HEK293T (cell line): ENCODE measurements at regions not wholly inside any gene's neighbourhood (a gene's known extent, or its start where the extent isn't known, plus 50 kb on each side); places are given as distances from the start of the nearest gene placed in this dataset.

Experiments
- ARNT ChIP-seq: fragments of 450-650 bp; IDR thresholded peaks from 2 replicates; pipeline ENCODE4 v1.6.1; 2017; ENCODE audit warnings: mild to moderate bottlenecking
- BHLHE40 ChIP-seq: fragments of 450-650 bp; IDR thresholded peaks from 2 replicates; pipeline ENCODE4 v1.6.1; 2016; ENCODE audit warnings: mild to moderate bottlenecking, moderate library complexity, borderline replicate concordance
- FOXK2 ChIP-seq: fragments of 450-650 bp; IDR thresholded peaks from 2 replicates; pipeline ENCODE4 v1.6.1; 2016; ENCODE audit warnings: mild to moderate bottlenecking
- FOXM1 ChIP-seq: fragments of 450-650 bp; IDR thresholded peaks from 2 replicates; pipeline ENCODE4 v1.6.1; 2017; ENCODE audit warnings: mild to moderate bottlenecking, borderline replicate concordance
- HDGF ChIP-seq: fragments of 450-650 bp; IDR thresholded peaks from 2 replicates; pipeline ENCODE4 v1.6.1; 2017; ENCODE audit warnings: antibody characterized with exemption, borderline replicate concordance
- L3MBTL2 ChIP-seq: fragments of 450-650 bp; conservative IDR thresholded peaks from 2 replicates; pipeline ENCODE4 v1.6.1; 2016; ENCODE audit warnings: mild to moderate bottlenecking
- LEF1 ChIP-seq: fragments of 450-650 bp; IDR thresholded peaks from 2 replicates; pipeline ENCODE4 v1.6.1; 2017; ENCODE audit warnings: mild to moderate bottlenecking, borderline replicate concordance
- NFRKB ChIP-seq: fragments of 450-650 bp; IDR thresholded peaks from 2 replicates; pipeline ENCODE4 v1.6.1; 2016; ENCODE audit warnings: mild to moderate bottlenecking, moderate library complexity
- PKNOX1 ChIP-seq: fragments of 450-650 bp; IDR thresholded peaks from 2 replicates; pipeline ENCODE4 v1.6.1; 2016
- SP1 ChIP-seq: fragments of 450-650 bp; IDR thresholded peaks from 2 replicates; pipeline ENCODE4 v1.6.1; 2017
- SUZ12 ChIP-seq: fragments of 450-650 bp; IDR thresholded peaks from 2 replicates; pipeline ENCODE4 v1.6.1; 2016; ENCODE audit warnings: mild to moderate bottlenecking
- ZNF384 ChIP-seq: fragments of 450-650 bp; IDR thresholded peaks from 2 replicates; pipeline ENCODE4 v1.6.1; 2016

GRCh38 chr12:43221216-43221615, 330.8 kb downstream of the ADAMTS20 start:
- TF ChIP-seq SP1 = no peak
- no peak for TF ChIP-seq BHLHE40
- TF ChIP-seq NFRKB = no peak
- no peak for TF ChIP-seq LEF1
- no peak for TF ChIP-seq ARNT
- TF ChIP-seq ZNF384 = no peak
- no peak for TF ChIP-seq PKNOX1
- no peak for TF ChIP-seq L3MBTL2
- no peak for TF ChIP-seq FOXK2
- no peak for TF ChIP-seq FOXM1
- no peak for TF ChIP-seq HDGF
- no peak for TF ChIP-seq SUZ12
